Psoas muscle (tissue), 7 donors: ENCODE measurements at regions not wholly inside any gene's neighbourhood (a gene's known extent, or its start where the extent isn't known, plus 50 kb on each side); places are given as distances from the start of the nearest gene placed in this dataset.

ENCODE experiments used
- ATAC-seq, 4 donors: fragments of 200-7000 bp; cut with Tn5 transposase; one replicate each; pipeline ENCODE4 v1.9.1; 2020; ENCODE audit warnings: moderate library complexity in 3 of 4, mild to moderate bottlenecking in 2 of 4
- DNase-seq, 2 donors: peaks; one replicate each; pipeline ENCODE4 v3.0.0-alpha.2; 2020
- H3K27ac ChIP-seq: fragments of 200-600 bp; one replicate; pipeline ENCODE4 v1.8.0; 2022
- H3K27me3 ChIP-seq, 3 donors: fragments of 200-600 bp in 1 of 3; one replicate each; pipeline versions ENCODE4 v1.6.1 to v1.8.0; 2013 to 2022; ENCODE audit warnings: low read length in 2 of 3, mild to moderate bottlenecking in 2 of 3, moderate library complexity in 1 of 3; ENCODE audit not compliant: insufficient read depth in 3 of 3
- H3K36me3 ChIP-seq, 2 donors: fragments of 200-600 bp in 1 of 2; one replicate each; pipeline versions ENCODE4 v1.6.1 to v1.8.0; 2013 to 2022; ENCODE audit warnings: low read depth in 1 of 2, mild to moderate bottlenecking in 1 of 2, moderate library complexity in 1 of 2; ENCODE audit not compliant: insufficient read depth in 1 of 2
- H3K4me1 ChIP-seq: fragments of 200-600 bp; one replicate; pipeline ENCODE4 v1.8.0; 2022
- H3K4me3 ChIP-seq: fragments of 200-600 bp; one replicate; pipeline ENCODE4 v1.8.0; 2022; ENCODE audit warnings: mild to moderate bottlenecking
- H3K9me3 ChIP-seq: fragments of 200-600 bp; one replicate; pipeline ENCODE4 v1.8.0; 2022
- CTCF ChIP-seq: fragments of 200-600 bp; IDR thresholded peaks from one replicate; pipeline ENCODE4 v1.8.0; 2022; ENCODE audit warnings: antibody characterized with exemption
- WGBS, 3 donors: extraction: QIAGEN DNeasy Blood & Tissue Kit; methylation state at CpG; one replicate each; pipeline versions ENCODE4 v1.1.6 to v1.1.7; 2013; 5-methylcytosine and 5-hydroxymethylcytosine counted together
- intact Hi-C, 2 donors: fragments of 100-400 bp; cut with DNase I; formaldehyde crosslinking; loops; one replicate each; pipeline versions ENCODE4 v1.11.0 to v1.14.2; 2022
- donor health status: healthy with polysubstance abuse.
- donor health status: DM: no; HTN: no; CAD: no; lungs with moderate emphysema.
- donor health status: Bipolar disorder and iron deficiency.
- donor health status: healthy.
- donor health status: DM: yes; HTN: yes; CAD: no.
- donor health status: DM: no; HTN: no; CAD: no.
- donor health status: DM: yes; HTN: yes; CAD: no.

- intact Hi-C loops: no loop called here
- ATAC-seq: no peak
- WGBS, 3 donors: 50 to 53% (median 50%) methylated on average over 3 of the region's 3 CpGs
- Histone ChIP-seq H3K9me3 (no peaks in the 10 kb centered on the region), H3K27me3 (peaks cover 0 to 2% (median 0%) of the 10 kb centered on the region in 3 donors), H3K27ac (no peak overlapping the region), H3K4me1 (no peaks in the 10 kb centered on the region), H3K36me3 (no peaks in the 10 kb centered on the region), H3K4me3 (no peak overlapping the region)
- no peak for DNase-seq
- no peak for TF ChIP-seq CTCF
Observed at GRCh38 chr3:63124090-63124489, 154.0 kb upstream of the SYNPR start.

- H3K36me3 ChIP-seq: no peaks in the 10 kb centered on the region
- ATAC-seq (no peak), DNase-seq (no peak)
- intact Hi-C loops: no loop called here
- no peaks in the 10 kb centered on the region for H3K4me1 ChIP-seq
- no peaks in the 10 kb centered on the region for H3K9me3 ChIP-seq
- H3K4me3 ChIP-seq: no peak overlapping the region
- no peaks in the 10 kb centered on the region for H3K27me3 ChIP-seq
- H3K27ac ChIP-seq: no peak overlapping the region
- WGBS, 3 donors: 64 to 80% (median 72%) methylated on average over 2 of the region's 2 CpGs
- no peak for TF ChIP-seq CTCF
Observed at GRCh38 chr3:63126530-63126929, 151.6 kb upstream of the SYNPR start.

GRCh38 chr3:63128380-63128779, 149.7 kb upstream of the SYNPR start:
- no peaks in the 10 kb centered on the region for H3K4me1 ChIP-seq
- H3K36me3 ChIP-seq: no peaks in the 10 kb centered on the region
- H3K27me3 ChIP-seq: no peaks in the 10 kb centered on the region
- ATAC-seq: no peak
- intact Hi-C loops: no loop called here
- no peaks in the 10 kb centered on the region for H3K9me3 ChIP-seq
- 63 to 71% (median 64%) methylated on average over 3 of the region's 3 CpGs for WGBS, 3 donors
- TF ChIP-seq CTCF: no peak
- H3K27ac ChIP-seq: no peak overlapping the region
- DNase-seq: no peak
- no peak overlapping the region for H3K4me3 ChIP-seq

- 31 to 36% (median 34%) methylated on average over 3 of the region's 3 CpGs for WGBS, 3 donors
Observed at GRCh38 chr3:63130625-63131024, 147.5 kb upstream of the SYNPR start.

More at GRCh38 chr3:63130625-63131024, 147.5 kb upstream of the SYNPR start:
- intact Hi-C loops: no loop called here
- DNase-seq (no peak), ATAC-seq (no peak)
- no peak overlapping the region for H3K4me3 ChIP-seq
- no peak for TF ChIP-seq CTCF
- H3K27me3 ChIP-seq: no peaks in the 10 kb centered on the region
- no peaks in the 10 kb centered on the region for H3K4me1 ChIP-seq
- no peaks in the 10 kb centered on the region for H3K36me3 ChIP-seq
- H3K27ac ChIP-seq: no peak overlapping the region
- H3K9me3 ChIP-seq: no peaks in the 10 kb centered on the region
